ENCODE measurements at regions not wholly inside any gene's neighbourhood (a gene's known extent, or its start where the extent isn't known, plus 50 kb on each side); places are given as distances from the start of the nearest gene placed in this dataset.

DNA sequence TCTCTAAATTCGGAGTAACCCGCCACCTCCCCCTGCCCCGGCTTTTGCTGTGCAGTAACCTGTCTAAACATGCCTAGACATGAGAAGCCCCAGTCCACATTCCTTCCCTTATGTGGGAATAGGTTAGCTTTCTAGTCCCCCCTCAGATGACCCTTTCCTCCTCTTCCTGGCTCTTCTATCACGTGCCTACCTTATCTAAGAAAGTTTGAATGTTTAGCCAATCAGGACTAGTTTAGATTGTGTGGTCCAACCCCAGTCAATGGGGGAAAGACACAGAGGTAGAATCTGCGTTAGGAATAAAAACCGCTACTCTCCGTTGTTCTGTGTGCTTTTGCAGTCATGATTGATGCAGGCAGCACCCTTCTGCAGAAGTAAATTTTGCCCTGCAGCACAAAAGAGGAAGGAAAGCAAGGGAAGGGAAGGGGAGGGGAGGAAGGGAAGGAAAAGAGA, 69.0 kb upstream of the CD93 start:
- TF ChIP-seq, protein P1, sequence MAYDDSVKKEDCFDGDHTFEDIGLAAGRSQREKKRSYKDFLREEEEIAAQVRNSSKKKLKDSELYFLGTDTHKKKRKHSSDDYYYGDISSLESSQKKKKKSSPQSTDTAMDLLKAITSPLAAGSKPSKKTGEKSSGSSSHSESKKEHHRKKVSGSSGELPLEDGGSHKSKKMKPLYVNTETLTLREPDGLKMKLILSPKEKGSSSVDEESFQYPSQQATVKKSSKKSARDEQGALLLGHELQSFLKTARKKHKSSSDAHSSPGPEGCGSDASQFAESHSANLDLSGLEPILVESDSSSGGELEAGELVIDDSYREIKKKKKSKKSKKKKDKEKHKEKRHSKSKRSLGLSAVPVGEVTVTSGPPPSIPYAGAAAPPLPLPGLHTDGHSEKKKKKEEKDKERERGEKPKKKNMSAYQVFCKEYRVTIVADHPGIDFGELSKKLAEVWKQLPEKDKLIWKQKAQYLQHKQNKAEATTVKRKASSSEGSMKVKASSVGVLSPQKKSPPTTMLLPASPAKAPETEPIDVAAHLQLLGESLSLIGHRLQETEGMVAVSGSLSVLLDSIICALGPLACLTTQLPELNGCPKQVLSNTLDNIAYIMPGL (CRISPR knock-in tag; IDR thresholded peaks at IDR 0.05; ENCODE audit: borderline replicate concordance): no peak
- TF ChIP-seq POLR2A (IDR thresholded peaks at IDR 0.05; ENCODE audit: low read length) (no peak), FOSB (CRISPR knock-in tag; IDR thresholded peaks at IDR 0.05) (no peak), RAD21 (conservative IDR thresholded peaks at IDR 0.05 in 1 of 2, IDR thresholded peaks at IDR 0.05 in 1 of 2) (no peak), HOXA7 (CRISPR knock-in tag; IDR thresholded peaks at IDR 0.05) (no peak), EP300 (IDR thresholded peaks at IDR 0.05) (no peak), JUNB (IDR thresholded peaks at IDR 0.05) (no peak), CHD4 (IDR thresholded peaks at IDR 0.05; ENCODE audit: borderline replicate concordance) (no peak), RFX5 (IDR thresholded peaks at IDR 0.05) (no peak)
- TF ChIP-seq, protein P2, sequence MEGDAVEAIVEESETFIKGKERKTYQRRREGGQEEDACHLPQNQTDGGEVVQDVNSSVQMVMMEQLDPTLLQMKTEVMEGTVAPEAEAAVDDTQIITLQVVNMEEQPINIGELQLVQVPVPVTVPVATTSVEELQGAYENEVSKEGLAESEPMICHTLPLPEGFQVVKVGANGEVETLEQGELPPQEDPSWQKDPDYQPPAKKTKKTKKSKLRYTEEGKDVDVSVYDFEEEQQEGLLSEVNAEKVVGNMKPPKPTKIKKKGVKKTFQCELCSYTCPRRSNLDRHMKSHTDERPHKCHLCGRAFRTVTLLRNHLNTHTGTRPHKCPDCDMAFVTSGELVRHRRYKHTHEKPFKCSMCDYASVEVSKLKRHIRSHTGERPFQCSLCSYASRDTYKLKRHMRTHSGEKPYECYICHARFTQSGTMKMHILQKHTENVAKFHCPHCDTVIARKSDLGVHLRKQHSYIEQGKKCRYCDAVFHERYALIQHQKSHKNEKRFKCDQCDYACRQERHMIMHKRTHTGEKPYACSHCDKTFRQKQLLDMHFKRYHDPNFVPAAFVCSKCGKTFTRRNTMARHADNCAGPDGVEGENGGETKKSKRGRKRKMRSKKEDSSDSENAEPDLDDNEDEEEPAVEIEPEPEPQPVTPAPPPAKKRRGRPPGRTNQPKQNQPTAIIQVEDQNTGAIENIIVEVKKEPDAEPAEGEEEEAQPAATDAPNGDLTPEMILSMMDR (IDR thresholded peaks at IDR 0.05): no peak
- TF ChIP-seq, protein P3, sequence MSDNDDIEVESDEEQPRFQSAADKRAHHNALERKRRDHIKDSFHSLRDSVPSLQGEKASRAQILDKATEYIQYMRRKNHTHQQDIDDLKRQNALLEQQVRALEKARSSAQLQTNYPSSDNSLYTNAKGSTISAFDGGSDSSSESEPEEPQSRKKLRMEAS (IDR thresholded peaks at IDR 0.05): no peak
- TF ChIP-seq, protein P4, sequence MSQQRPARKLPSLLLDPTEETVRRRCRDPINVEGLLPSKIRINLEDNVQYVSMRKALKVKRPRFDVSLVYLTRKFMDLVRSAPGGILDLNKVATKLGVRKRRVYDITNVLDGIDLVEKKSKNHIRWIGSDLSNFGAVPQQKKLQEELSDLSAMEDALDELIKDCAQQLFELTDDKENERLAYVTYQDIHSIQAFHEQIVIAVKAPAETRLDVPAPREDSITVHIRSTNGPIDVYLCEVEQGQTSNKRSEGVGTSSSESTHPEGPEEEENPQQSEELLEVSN (IDR thresholded peaks at IDR 0.05; ENCODE audit: borderline replicate concordance, low read depth): no peak
- TF ChIP-seq, protein P5, sequence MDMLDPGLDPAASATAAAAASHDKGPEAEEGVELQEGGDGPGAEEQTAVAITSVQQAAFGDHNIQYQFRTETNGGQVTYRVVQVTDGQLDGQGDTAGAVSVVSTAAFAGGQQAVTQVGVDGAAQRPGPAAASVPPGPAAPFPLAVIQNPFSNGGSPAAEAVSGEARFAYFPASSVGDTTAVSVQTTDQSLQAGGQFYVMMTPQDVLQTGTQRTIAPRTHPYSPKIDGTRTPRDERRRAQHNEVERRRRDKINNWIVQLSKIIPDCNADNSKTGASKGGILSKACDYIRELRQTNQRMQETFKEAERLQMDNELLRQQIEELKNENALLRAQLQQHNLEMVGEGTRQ (IDR thresholded peaks at IDR 0.05): no peak
